ENCODE measurements at regions not wholly inside any gene's neighbourhood (a gene's known extent, or its start where the extent isn't known, plus 50 kb on each side); places are given as distances from the start of the nearest gene placed in this dataset.

DNA sequence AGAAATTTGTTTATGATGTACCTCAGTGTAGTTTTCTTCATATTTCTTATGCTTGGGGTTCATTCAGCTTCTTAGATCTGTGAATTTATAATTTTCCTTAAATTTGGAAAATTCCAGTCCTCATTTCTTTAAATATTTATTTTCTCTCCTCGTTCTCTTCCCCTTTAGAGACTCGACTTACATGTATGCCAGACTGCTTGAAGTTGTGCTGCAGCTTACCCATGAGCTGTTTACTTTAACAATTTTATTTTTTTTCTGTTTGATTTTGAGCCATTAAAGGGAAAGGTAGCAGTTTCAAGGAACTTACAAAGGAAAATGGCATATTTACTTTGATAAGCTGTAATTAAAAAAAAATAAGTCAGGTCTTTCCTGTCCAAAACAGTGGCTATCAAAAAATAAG lies 123.0 kb upstream of the ZNF32 start:
- no peak for TF ChIP-seq POLR2A (IDR thresholded peaks at IDR 0.05)
- TF ChIP-seq, protein P1, sequence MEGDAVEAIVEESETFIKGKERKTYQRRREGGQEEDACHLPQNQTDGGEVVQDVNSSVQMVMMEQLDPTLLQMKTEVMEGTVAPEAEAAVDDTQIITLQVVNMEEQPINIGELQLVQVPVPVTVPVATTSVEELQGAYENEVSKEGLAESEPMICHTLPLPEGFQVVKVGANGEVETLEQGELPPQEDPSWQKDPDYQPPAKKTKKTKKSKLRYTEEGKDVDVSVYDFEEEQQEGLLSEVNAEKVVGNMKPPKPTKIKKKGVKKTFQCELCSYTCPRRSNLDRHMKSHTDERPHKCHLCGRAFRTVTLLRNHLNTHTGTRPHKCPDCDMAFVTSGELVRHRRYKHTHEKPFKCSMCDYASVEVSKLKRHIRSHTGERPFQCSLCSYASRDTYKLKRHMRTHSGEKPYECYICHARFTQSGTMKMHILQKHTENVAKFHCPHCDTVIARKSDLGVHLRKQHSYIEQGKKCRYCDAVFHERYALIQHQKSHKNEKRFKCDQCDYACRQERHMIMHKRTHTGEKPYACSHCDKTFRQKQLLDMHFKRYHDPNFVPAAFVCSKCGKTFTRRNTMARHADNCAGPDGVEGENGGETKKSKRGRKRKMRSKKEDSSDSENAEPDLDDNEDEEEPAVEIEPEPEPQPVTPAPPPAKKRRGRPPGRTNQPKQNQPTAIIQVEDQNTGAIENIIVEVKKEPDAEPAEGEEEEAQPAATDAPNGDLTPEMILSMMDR (IDR thresholded peaks at IDR 0.05), result no peak

All from gastroesophageal sphincter (tissue), 3 donors.